AG04449 (cell line): ENCODE measurements at regions not wholly inside any gene's neighbourhood (a gene's known extent, or its start where the extent isn't known, plus 50 kb on each side); places are given as distances from the start of the nearest gene placed in this dataset.

Experiments
- CTCF ChIA-PET: fragments of 350-600 bp; formaldehyde crosslinking; extraction: SDS; loops from one replicate; lab custom pipeline; 2021; ENCODE audit warnings: antibody characterized with exemption; lab: Yijun Ruan, JAX
- POLR2A ChIA-PET: fragments of 400-600, 350-600 bp; formaldehyde crosslinking; extraction: SDS; loops from one replicate; lab custom pipeline; 2020; ENCODE audit warnings: antibody characterized with exemption, inconsistent platforms; lab: Yijun Ruan, JAX
- DNase-seq: peaks from one replicate; pipeline ENCODE4 v3.0.0-alpha.2; 2010; ENCODE audit warnings: low read depth, low spot score
- H3K4me3 ChIP-seq: 2 replicates; pipeline ENCODE4 v1.5.1; 2011; ENCODE audit warnings: low read depth, mild to moderate bottlenecking, control low read depth, low read length
- TF ChIP-seq, protein P1 (sequence below): IDR thresholded peaks from one replicate; pipeline ENCODE4 v1.5.1; 2011; ENCODE audit warnings: mild to moderate bottlenecking, moderate library complexity, low read length, control low read depth, inconsistent platforms; ENCODE audit not compliant: insufficient read depth; ENCODE audit errors: missing control alignments

- POLR2A ChIA-PET = interaction anchor here (0.5 kb wide), 1 partner anchor 228 kb away, joined by 3 read pairs; no protein-coding TSS in a partner anchor
Observed at GRCh38 chr22:27624042-27624441, 177.5 kb downstream of the MN1 start.

GRCh38 chr22:27624705-27625104 is 176.9 kb downstream of the MN1 start:
- ChIA-PET POLR2A (no interaction called here), CTCF (no interaction called here)
- DNase-seq = no peak

More at GRCh38 chr22:27624042-27624441, 177.5 kb downstream of the MN1 start:
- no peak for DNase-seq
- H3K4me3 ChIP-seq = no peak overlapping the region
- CTCF ChIA-PET = no interaction called here
- TF ChIP-seq, protein P1, sequence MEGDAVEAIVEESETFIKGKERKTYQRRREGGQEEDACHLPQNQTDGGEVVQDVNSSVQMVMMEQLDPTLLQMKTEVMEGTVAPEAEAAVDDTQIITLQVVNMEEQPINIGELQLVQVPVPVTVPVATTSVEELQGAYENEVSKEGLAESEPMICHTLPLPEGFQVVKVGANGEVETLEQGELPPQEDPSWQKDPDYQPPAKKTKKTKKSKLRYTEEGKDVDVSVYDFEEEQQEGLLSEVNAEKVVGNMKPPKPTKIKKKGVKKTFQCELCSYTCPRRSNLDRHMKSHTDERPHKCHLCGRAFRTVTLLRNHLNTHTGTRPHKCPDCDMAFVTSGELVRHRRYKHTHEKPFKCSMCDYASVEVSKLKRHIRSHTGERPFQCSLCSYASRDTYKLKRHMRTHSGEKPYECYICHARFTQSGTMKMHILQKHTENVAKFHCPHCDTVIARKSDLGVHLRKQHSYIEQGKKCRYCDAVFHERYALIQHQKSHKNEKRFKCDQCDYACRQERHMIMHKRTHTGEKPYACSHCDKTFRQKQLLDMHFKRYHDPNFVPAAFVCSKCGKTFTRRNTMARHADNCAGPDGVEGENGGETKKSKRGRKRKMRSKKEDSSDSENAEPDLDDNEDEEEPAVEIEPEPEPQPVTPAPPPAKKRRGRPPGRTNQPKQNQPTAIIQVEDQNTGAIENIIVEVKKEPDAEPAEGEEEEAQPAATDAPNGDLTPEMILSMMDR = no peak

DNA sequence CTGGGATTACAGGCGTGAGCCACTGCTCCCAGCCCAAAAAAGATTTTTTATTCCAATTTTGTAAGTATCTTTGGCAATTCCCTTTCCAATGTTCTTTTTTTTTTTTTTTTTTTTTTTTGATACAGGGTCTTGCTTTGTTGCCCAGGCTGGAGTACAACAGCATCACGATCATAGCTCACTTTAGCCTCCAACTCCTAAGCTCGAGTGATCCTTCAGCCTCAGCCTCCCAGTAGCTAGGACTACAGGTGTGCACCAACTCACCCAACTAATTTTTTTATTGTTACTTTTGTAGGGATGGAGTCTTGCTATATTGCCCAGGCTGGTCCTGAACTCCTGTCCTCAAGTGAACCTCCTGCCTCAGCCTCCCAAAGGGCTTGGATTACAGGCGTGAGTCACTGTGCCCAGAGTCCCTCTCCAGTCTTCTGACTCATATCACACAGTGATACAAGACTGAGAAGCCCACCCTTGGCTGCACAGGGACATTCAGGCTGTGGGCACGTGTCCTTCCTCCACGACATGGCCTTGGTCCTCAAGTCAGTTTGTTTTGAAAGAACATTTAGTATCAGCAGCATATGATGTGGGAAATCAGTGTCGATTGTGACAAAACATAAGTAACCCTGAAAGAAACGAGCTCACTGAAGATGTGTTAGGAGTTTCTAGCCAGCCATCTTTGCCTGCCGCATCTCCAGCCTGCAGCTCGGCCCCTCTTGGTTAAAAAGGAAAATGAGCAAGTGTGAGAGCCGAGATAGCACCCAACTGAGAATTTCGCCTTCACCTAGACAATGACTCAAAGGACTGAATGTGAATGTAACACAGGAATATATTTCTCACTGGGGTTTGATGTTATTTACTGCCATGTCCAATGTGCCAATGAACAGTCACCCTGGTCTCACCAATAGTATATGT is 175.5 kb downstream of the MN1 start:
- ChIA-PET CTCF (no interaction called here), POLR2A (no interaction called here)
- DNase-seq = no peak
- H3K4me3 ChIP-seq = no peak overlapping the region
- TF ChIP-seq, protein P1 = no peak

More at GRCh38 chr22:27624705-27625104, 176.9 kb downstream of the MN1 start:
- TF ChIP-seq, protein P1 = no peak
- no peak overlapping the region for H3K4me3 ChIP-seq

GRCh38 chr22:27626675-27627443 is 174.7 kb downstream of the MN1 start:
- ChIA-PET CTCF (no interaction called here), POLR2A (no interaction called here)
- no peak for DNase-seq
- TF ChIP-seq, protein P1 = no peak
- no peak overlapping the region for H3K4me3 ChIP-seq

DNA sequence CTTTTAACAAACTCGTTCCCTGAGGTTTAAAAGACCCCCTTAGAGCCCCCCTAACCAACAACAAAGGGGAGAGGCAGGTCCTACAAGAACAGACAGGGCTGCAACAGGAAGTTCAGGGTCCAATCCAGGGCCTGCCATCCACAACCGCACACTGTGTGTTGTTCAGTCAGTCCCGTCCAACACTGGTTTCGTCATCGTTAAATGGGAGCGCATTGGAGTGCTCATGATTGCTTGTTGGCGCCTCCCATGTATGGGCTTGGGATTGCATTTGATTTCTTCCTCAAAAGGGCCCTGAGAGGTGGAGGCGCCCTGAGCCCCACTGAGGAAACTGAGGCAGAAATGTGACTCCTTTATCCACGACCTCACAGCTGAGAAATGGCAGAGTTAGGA is 174.1 kb downstream of the MN1 start:
- CTCF ChIA-PET = no interaction called here
- POLR2A ChIA-PET = no interaction called here
- H3K4me3 ChIP-seq = no peak overlapping the region
- DNase-seq = no peak
- TF ChIP-seq, protein P1 = no peak

DNA sequence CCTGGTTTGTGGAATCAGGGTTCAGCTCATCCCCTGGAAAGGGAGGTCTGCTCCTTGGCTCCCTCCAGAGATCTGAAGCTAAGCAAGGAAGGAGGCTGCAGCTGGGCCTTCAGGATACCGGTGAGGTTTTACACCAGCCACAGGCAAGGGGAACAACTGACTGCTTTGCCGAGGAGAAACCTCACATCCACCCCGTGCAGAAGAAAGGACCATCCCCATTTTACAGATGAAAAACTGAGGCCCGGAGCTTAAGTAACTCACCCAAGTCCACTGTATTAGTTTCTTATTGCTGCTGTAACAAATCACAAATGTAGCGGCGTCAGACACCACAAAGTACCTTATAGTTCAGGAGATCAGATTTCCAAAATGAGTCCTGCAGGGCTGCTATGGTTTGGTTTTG is 173.7 kb downstream of the MN1 start:
- ChIA-PET CTCF (interaction anchor here (0.6 kb wide), 1 partner anchor 125 kb away, joined by 3 read pairs; no protein-coding TSS in a partner anchor), POLR2A (no interaction called here)
- TF ChIP-seq, protein P1 = no peak
- no peak overlapping the region for H3K4me3 ChIP-seq
- no peak for DNase-seq
